Renal cortical epithelial cell (primary cell): ENCODE measurements at regions not wholly inside any gene's neighbourhood (a gene's known extent, or its start where the extent isn't known, plus 50 kb on each side); places are given as distances from the start of the nearest gene placed in this dataset.

Experiments used
- DNase-seq: peaks from one replicate; pipeline ENCODE4 v3.0.0-alpha.2; 2011; ENCODE audit warnings: low read depth

- DNase-seq = no peak
Observed at GRCh38 chr13:67367399-67367798, 137.3 kb upstream of the PCDH9 start.

DNA sequence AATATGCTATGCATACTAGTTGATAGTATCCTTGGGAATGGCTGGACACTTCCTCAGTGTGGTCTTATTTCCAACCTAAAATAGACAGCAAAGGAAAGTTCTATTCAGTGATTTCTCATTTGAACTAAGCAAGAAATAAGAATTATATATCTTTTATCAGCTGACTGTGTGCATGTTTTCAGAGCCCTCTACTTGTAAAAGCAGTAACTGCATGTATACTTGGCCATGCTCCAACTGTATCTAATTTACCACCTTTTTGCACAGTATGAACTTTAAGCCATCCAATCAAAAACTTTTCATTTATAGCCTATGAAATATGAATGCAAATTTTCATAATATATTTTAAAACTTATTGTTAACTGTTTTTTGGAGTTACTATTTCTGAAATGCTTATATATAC lies 136.4 kb upstream of the PCDH9 start:
- peak; percentile 28 for DNase-seq

DNA sequence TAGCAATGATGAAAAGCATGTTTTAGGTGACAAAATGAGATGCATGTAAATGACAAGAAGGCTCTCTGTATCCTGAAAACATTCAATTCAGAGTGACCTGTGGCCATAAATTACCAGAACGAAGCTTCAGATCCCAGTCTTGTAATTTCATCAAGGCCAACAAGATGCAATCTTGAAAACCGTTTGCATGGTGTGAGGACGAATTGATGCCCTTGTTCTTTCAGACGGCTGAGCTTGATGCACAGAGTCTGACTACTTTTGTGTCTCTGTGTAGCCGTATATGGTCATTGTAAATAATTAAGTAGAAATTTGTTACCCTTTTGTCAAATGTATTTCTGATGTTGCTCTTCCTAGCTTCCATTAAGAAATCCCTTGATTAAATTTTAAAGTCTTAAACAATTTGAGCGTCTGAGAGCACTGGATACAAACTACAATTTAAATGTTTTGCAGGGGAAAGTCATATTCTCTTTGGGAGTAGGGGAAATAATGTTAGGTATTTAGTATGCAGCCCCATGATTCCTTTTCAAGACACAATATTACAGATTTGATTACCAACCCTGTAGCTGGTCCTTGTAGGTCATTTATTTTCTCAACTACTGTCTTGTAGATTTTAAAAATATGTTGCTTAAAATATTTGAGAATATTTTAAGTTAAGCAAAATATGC lies 125.8 kb upstream of the PCDH9 start:
- no peak for DNase-seq

DNA sequence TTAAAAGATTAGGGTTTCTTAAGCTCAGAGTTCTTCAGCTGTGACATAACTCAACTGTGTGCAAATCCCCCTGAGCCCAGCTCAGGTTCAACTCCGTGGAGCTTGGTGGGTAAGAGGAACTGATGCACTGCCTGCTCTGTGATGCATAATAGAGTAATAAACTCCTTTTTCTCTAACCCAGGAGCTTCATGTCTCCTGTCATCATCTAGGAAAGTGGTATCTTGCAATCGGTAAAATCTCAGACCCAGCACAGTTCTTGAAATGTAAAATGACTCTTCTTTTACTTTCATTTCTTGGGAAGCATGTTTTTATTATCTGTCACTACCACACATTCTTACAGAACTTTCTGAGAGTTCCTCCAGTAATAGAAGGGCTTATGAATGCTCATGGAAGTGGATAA lies 123.8 kb upstream of the PCDH9 start:
- DNase-seq = no peak

GRCh38 chr13:67353031-67353430 lies 122.9 kb upstream of the PCDH9 start:
- DNase-seq = no peak

DNA sequence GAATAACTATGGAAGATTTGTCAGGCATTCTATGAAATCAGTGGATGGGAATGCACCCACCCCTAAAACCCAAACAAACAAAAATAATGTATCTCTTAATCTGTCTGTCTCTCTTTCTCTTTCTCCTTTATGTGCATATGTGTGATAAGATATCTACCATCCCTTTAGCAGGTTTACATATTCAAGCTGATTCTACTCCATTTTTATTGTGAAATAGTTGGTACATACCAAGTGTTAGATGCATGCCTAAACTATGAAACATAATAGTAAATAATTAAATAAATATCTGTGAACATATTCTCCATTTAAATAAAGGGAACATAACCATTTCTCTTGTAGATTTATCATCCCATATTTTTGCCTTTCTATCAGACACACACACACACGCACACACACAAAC lies 121.8 kb upstream of the PCDH9 start:
- DNase-seq = no peak

- no peak for DNase-seq
Observed at GRCh38 chr13:67351114-67351513, 121.0 kb upstream of the PCDH9 start.

DNA sequence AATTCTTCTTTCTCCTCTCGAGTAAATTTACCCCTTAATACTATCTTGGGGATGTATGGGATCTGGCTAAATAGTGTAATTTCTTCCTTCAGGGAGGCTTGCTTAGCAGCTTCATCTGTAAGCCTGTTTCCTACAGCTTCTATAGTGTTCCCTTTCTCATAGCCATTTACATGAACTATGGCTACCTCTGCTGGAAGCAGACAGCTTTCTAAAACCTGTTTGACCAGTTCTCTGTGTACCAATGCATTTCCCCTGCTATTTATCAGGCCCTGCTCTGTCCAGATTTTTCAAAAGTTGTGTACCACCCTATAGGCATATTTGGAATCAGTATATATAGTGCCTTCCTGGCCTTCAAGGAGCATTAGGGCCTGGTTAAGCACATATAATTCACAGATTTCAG lies 113.6 kb upstream of the PCDH9 start:
- DNase-seq = no peak

- DNase-seq = peak; percentile 38
Observed at GRCh38 chr13:67341406-67341805, 111.3 kb upstream of the PCDH9 start.

DNA sequence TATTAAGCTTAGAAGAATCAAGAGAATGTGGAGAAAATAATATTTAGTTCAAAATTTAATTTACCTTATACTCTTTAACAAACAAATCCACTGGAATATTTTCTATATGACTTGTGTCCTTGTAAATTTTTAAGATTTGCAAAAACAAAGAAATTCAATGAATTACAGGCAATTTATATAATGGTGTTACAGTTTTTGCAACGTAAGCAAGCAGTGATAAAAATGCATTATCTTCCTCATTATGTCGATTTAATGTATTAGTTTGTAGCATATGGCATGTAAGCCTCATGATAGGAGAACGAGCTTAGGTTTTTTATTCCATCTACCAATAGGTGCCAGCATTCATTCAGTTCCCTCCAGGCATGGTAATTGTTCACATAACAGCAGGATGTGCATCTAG lies 100.0 kb upstream of the PCDH9 start:
- no peak for DNase-seq

- no peak for DNase-seq
Observed at GRCh38 chr13:67328895-67329294, 98.8 kb upstream of the PCDH9 start.

GRCh38 chr13:67318860-67319259 lies 88.7 kb upstream of the PCDH9 start:
- DNase-seq = peak; percentile 9

GRCh38 chr13:67318398-67318797 lies 88.3 kb upstream of the PCDH9 start:
- no peak for DNase-seq

GRCh38 chr13:67314405-67314804 lies 84.3 kb upstream of the PCDH9 start:
- no peak for DNase-seq

DNA sequence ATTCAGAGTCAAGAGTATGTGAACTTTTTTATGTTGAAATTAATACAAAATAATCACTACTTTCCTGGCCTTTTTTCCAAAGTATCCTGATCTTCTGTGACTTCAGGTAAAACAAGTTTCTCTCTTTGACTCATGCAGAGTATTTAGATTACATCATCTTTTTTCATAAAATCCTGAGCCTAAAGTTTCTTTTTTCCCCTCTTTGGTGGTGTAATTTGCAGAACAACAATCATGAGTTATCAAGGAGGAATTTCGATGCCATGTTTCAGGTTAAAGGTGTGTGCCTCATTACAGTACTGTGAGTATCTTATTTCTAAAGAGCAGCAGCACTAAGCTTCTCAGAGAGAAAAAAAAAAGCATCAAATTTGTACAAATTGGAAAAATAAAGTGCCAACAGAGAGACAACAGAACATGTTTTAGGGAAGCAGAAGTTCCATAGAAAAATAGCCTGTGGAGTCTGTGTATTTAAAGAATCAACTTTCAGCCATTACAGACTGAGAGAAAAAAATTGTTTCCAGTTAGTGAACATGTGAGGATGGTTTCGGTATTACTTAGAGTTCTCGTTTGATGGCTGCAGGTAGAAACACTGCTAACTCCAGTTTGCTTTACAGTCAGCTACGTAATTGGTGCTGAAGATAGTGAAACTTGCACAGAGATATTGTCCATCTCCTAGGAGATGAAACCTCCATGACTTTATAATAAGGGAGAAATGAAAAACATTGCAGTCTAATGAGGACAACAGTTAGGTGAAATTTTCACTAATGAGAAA lies 78.1 kb upstream of the PCDH9 start:
- DNase-seq = peak; percentile 81

DNA sequence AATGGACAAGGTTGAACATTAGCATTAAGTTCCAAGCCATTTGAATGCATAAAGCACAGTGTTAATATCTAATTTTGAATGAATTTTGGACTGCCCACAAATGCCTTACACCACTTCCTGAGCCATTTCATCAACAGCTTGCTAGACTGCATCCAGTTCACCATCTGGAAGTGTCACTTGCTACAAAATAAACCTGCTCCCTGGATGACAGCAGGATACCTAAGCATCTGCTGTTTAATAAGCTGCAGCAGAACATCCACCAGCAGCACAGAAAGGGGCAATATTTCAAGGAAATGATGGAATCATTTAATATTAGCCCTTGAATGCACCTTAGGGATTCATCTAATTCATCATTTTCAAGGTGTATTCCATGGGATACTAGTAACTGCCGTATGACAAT lies 76.6 kb upstream of the PCDH9 start:
- DNase-seq = no peak

GRCh38 chr13:67303661-67304333 lies 73.7 kb upstream of the PCDH9 start:
- no peak for DNase-seq

- DNase-seq = peak; percentile 75
Observed at GRCh38 chr13:67299751-67300150, 69.6 kb upstream of the PCDH9 start.

DNA sequence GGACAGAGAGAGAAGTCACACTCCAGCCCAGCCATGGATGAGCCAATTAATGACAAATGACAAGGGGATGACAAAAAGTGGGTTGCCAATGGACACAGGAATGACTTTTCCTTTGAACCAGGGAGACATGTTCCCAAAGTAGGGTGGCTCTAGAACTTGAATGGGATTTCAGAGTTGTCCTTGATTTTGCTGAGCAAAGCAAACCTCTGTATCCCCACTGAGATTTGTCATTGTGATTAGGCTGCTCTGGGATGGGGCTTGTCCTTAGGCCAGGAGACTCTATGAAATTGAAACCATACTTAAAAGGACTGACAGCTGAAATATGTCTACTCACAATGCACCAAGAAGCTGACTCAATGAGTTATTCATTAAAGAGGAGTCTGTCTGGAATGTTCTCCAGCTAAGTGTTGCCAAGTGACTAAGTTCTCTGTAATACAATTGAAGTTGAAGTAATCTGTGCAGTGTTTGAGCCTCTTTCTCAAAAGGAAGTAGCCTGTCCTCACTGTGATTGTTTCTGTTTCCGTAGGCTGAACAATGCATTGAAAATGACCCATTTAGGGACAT lies 69.0 kb upstream of the PCDH9 start:
- peak; percentile 99 for DNase-seq

GRCh38 chr13:67298297-67298696 lies 68.2 kb upstream of the PCDH9 start:
- no peak for DNase-seq

- DNase-seq = peak; percentile 18
Observed at GRCh38 chr13:67296511-67296910, 66.4 kb upstream of the PCDH9 start.

DNA sequence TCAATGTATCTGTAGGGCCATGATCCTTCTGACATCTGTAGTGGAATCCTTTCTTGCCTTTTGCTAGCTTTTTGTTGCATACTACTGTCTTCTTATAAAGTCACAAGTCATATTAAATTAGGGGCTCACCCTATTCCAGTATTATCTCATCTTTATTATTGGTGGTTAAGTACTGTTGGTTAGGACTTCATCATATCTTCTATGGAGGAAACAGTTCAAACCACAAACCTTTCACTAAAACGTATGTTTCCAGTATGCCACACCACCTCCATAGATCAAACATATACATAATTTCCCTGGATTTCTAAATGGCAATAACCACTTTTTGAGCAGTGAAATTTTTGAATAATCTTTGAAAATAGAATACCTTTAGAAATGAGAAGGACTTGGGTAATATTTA lies 62.8 kb upstream of the PCDH9 start:
- no peak for DNase-seq

DNA sequence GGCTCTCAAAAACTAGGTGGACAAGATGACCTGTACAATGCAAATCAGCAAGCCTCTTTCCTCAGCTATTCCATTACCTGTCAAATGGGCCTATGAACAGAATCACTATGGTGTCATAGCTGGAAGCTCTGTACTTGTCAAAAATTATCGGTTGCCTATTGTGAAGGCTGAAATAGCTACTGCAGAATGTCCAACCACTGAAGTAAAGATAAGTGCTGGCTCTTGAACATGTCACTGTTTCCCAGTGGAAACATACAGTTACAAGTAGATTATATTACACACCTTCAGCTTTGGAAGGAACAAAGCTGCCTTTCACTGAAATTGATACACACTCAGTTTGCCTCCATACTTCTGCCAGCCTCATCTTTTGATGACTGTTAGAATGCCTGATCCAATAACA lies 55.5 kb upstream of the PCDH9 start:
- no peak for DNase-seq
